GM23338 (cell line): ENCODE measurements at regions not wholly inside any gene's neighbourhood (a gene's known extent, or its start where the extent isn't known, plus 50 kb on each side); places are given as distances from the start of the nearest gene placed in this dataset.
"Not testable (repeated sequence)": the region's sequence is repeated elsewhere in the genome, so short reads cannot be mapped to it uniquely, and the experiment has no call there.

ENCODE experiments used
- ATAC-seq: fragments of 200-7000 bp; cut with Tn5 transposase; 3 replicates; pipeline ENCODE4 v1.9.1; 2020
- DNase-seq: peaks from one replicate; pipeline ENCODE4 v3.0.0-alpha.2; 2015; ENCODE audit warnings: low spot score
- H2AFZ ChIP-seq: fragments of 200-600 bp; sonication (generic); 2 replicates; pipeline ENCODE4 v1.8.0; 2016; ENCODE audit warnings: antibody characterized with exemption, mild to moderate bottlenecking, moderate library complexity
- H3F3A ChIP-seq: fragments of 200-600 bp; sonication (generic); replicated peaks from 2 replicates; pipeline ENCODE4 v1.8.0; 2017; ENCODE audit warnings: antibody characterized with exemption, mixed run types, low read depth
- H3K27ac ChIP-seq: fragments of 200-600 bp; sonication (generic); 2 replicates; pipeline ENCODE4 v1.6.1; 2016; ENCODE audit warnings: low read depth
- H3K27me3 ChIP-seq: fragments of 200-600 bp; sonication (generic); 2 replicates; pipeline ENCODE4 v1.8.0; 2016; ENCODE audit warnings: mild to moderate bottlenecking, mixed run types, moderate library complexity; ENCODE audit not compliant: insufficient read depth
- H3K36me3 ChIP-seq: fragments of 200-600 bp; sonication (generic); 2 replicates; pipeline ENCODE4 v1.8.0; 2016; ENCODE audit warnings: mild to moderate bottlenecking; ENCODE audit not compliant: insufficient read depth
- H3K4me1 ChIP-seq: fragments of 200-600 bp; sonication (generic); 2 replicates; pipeline ENCODE4 v1.8.0; 2016; ENCODE audit warnings: mild to moderate bottlenecking, moderate library complexity; ENCODE audit not compliant: insufficient read depth
- H3K4me2 ChIP-seq: fragments of 200-600 bp; sonication (generic); 2 replicates; pipeline ENCODE4 v1.7.1; 2017; ENCODE audit warnings: mixed run types
- H3K4me3 ChIP-seq: fragments of 200-600 bp; sonication (generic); 2 replicates; pipeline ENCODE4 v1.6.1; 2016; ENCODE audit warnings: mixed run types
- H3K79me2 ChIP-seq: fragments of 200-600 bp; sonication (generic); replicated peaks from 2 replicates; pipeline ENCODE4 v1.8.0; 2017; ENCODE audit warnings: mild to moderate bottlenecking; ENCODE audit not compliant: insufficient read depth
- H3K9me2 ChIP-seq: fragments of 200-600 bp; sonication (generic); 2 replicates; pipeline ENCODE4 v1.8.0; 2017; ENCODE audit not compliant: insufficient read depth
- H4K20me1 ChIP-seq: fragments of 200-600 bp; sonication (generic); replicated peaks from 2 replicates; pipeline ENCODE4 v1.8.0; 2017; ENCODE audit warnings: mild to moderate bottlenecking; ENCODE audit not compliant: insufficient read depth
- H3K27ac Mint-ChIP-seq: 2 replicates; pipeline ENCODE4 v1.8.0; 2020; ENCODE audit warnings: inconsistent platforms, mild to moderate bottlenecking, moderate library complexity, mixed read lengths
- H3K27me3 Mint-ChIP-seq: 3 replicates; pipeline ENCODE4 v1.8.0; 2022; ENCODE audit warnings: low read depth, mild to moderate bottlenecking, moderate library complexity, mixed read lengths, inconsistent platforms; ENCODE audit not compliant: insufficient read depth, poor library complexity
- H3K36me3 Mint-ChIP-seq: 3 replicates; pipeline ENCODE4 v1.8.0; 2021; ENCODE audit warnings: low read depth, mild to moderate bottlenecking, inconsistent platforms, moderate library complexity, mixed read lengths
- H3K4me1 Mint-ChIP-seq: 3 replicates; pipeline ENCODE4 v1.8.0; 2020; ENCODE audit warnings: mild to moderate bottlenecking, inconsistent platforms, mixed read lengths
- H3K4me3 Mint-ChIP-seq: 3 replicates; pipeline ENCODE4 v1.8.0; 2021; ENCODE audit warnings: moderate library complexity, mild to moderate bottlenecking, inconsistent platforms, mixed read lengths
- H3K9me3 Mint-ChIP-seq: 3 replicates; pipeline ENCODE4 v1.8.0; 2020; ENCODE audit warnings: moderate library complexity, mild to moderate bottlenecking, inconsistent platforms, mixed read lengths
- ZNF462 ChIP-seq: fragments of 250-450 bp; sonication (Bioruptor Pico); IDR thresholded peaks from 2 replicates; pipeline ENCODE4 v1.5.0; 2020; ENCODE audit warnings: mild to moderate bottlenecking, moderate library complexity

GRCh38 chr17:61539728-61540127 lies 51.3 kb downstream of the NACA2 start:
- H3K27me3 Mint-ChIP-seq, DNase-seq, H2AFZ ChIP-seq: not testable (repeated sequence)

GRCh38 chr17:61538480-61538879 lies 52.5 kb downstream of the NACA2 start:
- no peak for TF ChIP-seq ZNF462 (CRISPR knock-in tag)
- no peaks in the 10 kb centered on the region for H3F3A ChIP-seq
- no peak overlapping the region for H3K4me2 ChIP-seq
- Mint-ChIP-seq H3K4me1 (no peaks in the 10 kb centered on the region), H3K9me3 (peaks cover 8% of the 10 kb centered on the region; the same call in 2 of the 3 replicates), H3K27ac (no peak overlapping the region), H3K27me3 (no peaks in the 10 kb centered on the region), H3K36me3 (0 out of 3 replicates have a peak, but pooled peaks cover 5% of the 10 kb centered on the region), H3K4me3 (no peak overlapping the region)
- ATAC-seq (no peak), DNase-seq (no peak)
- H3K36me3 ChIP-seq = no peaks in the 10 kb centered on the region; the same call in 1 of the 2 replicates
- peak overlapping the region; percentile 78; the same call in 1 of the 2 replicates for H2AFZ ChIP-seq
- no peaks in the 10 kb centered on the region for H4K20me1 ChIP-seq
- no peaks in the 10 kb centered on the region for H3K9me2 ChIP-seq
- no peak overlapping the region for H3K4me3 ChIP-seq
- no peaks in the 10 kb centered on the region for H3K79me2 ChIP-seq
- H3K27ac ChIP-seq = no peak overlapping the region
- no peaks in the 10 kb centered on the region for H3K27me3 ChIP-seq
- no peaks in the 10 kb centered on the region for H3K4me1 ChIP-seq

More at GRCh38 chr17:61539728-61540127, 51.3 kb downstream of the NACA2 start:
- not testable (repeated sequence) for H3K36me3 ChIP-seq, H3K9me2 ChIP-seq, H3K36me3 Mint-ChIP-seq, H4K20me1 ChIP-seq, H3K79me2 ChIP-seq, H3K4me3 Mint-ChIP-seq, H3K27ac Mint-ChIP-seq, H3K9me3 Mint-ChIP-seq, H3K4me1 Mint-ChIP-seq, H3K4me2 ChIP-seq, H3K4me3 ChIP-seq, H3K4me1 ChIP-seq, H3K27me3 ChIP-seq, ATAC-seq, H3K27ac ChIP-seq, H3F3A ChIP-seq
